ENCODE measurements at regions not wholly inside any gene's neighbourhood (a gene's known extent, or its start where the extent isn't known, plus 50 kb on each side); places are given as distances from the start of the nearest gene placed in this dataset.
"Not testable (repeated sequence)": the region's sequence is repeated elsewhere in the genome, so short reads cannot be mapped to it uniquely, and the experiment has no call there.

GRCh38 chr15:39000008-39000734 lies 435.6 kb upstream of the RASGRP1 start:
- Histone ChIP-seq H4K20me1 (ENCODE audit: insufficient read depth) (no peaks in the 10 kb centered on the region), H3K79me2 (replicated peaks; ENCODE audit: insufficient read depth, low read length) (no peaks in the 10 kb centered on the region), H3F3A (ENCODE audit: insufficient read depth, low read length, poor library complexity, severe bottlenecking) (no peaks in the 10 kb centered on the region), H3K4me2 (ENCODE audit: low read length) (no peak overlapping the region), H3K27ac (ENCODE audit: low read length) (no peak overlapping the region), H3K27me3 (ENCODE audit: insufficient read depth, low read depth, low read length) (no peaks in the 10 kb centered on the region), H3K9ac (ENCODE audit: low read length) (no peak overlapping the region), H3K4me3 (ENCODE audit: low read length) (no peak overlapping the region), H3K36me3 (ENCODE audit: insufficient read depth, low read length) (no peaks in the 10 kb centered on the region), H2AFZ (ENCODE audit: low read depth, low read length) (no peak overlapping the region), H3K9me2 (ENCODE audit: insufficient read depth, low read length) (no peaks in the 10 kb centered on the region), H3K9me3 (ENCODE audit: low read length) (no peaks in the 10 kb centered on the region)
- TF ChIP-seq SMC3 (conservative IDR thresholded peaks at IDR 0.05; ENCODE audit: poor library complexity): no peak
- TF ChIP-seq RAD21 (conservative IDR thresholded peaks at IDR 0.05): no peak
- TF ChIP-seq CTCF (IDR thresholded peaks at IDR 0.05; ENCODE audit: poor library complexity, severe bottlenecking): no peak
- TF ChIP-seq REST (IDR thresholded peaks at IDR 0.05; ENCODE audit: borderline replicate concordance): no peak
- no peak for TF ChIP-seq EP300 (conservative IDR thresholded peaks at IDR 0.05; ENCODE audit: poor library complexity, severe bottlenecking)
- TF ChIP-seq POLR2AphosphoS5 (IDR thresholded peaks at IDR 0.05): no peak
- no peak for TF ChIP-seq EZH2 (IDR thresholded peaks at IDR 0.05; ENCODE audit: borderline replicate concordance, insufficient read depth, low read length, poor library complexity, severe bottlenecking)
- TF ChIP-seq TAF1 (IDR thresholded peaks at IDR 0.05; ENCODE audit: low read depth): no peak
- TF ChIP-seq MXI1 (conservative IDR thresholded peaks at IDR 0.05; ENCODE audit: poor library complexity, severe bottlenecking): no peak

- H3K27ac ChIP-seq (ENCODE audit: low read length): no peak overlapping the region
- H3K27me3 ChIP-seq (ENCODE audit: insufficient read depth, low read depth, low read length): no peaks in the 10 kb centered on the region
- H3K9me2 ChIP-seq (ENCODE audit: insufficient read depth, low read length): no peaks in the 10 kb centered on the region
- H3K9ac ChIP-seq (ENCODE audit: low read length): no peak overlapping the region
- H3K4me2 ChIP-seq (ENCODE audit: low read length): no peak overlapping the region
- no peaks in the 10 kb centered on the region for H3K36me3 ChIP-seq (ENCODE audit: insufficient read depth, low read length)
- no peak overlapping the region for H3K4me3 ChIP-seq (ENCODE audit: low read length)
- no peak for TF ChIP-seq POLR2AphosphoS5 (IDR thresholded peaks at IDR 0.05)
- no peak for TF ChIP-seq CTCF (IDR thresholded peaks at IDR 0.05; ENCODE audit: poor library complexity, severe bottlenecking)
- no peak for TF ChIP-seq RAD21 (conservative IDR thresholded peaks at IDR 0.05)
- no peak for TF ChIP-seq EP300 (conservative IDR thresholded peaks at IDR 0.05; ENCODE audit: poor library complexity, severe bottlenecking)
- TF ChIP-seq REST (IDR thresholded peaks at IDR 0.05; ENCODE audit: borderline replicate concordance): no peak
- no peak for TF ChIP-seq TAF1 (IDR thresholded peaks at IDR 0.05; ENCODE audit: low read depth)
- no peak for TF ChIP-seq SMC3 (conservative IDR thresholded peaks at IDR 0.05; ENCODE audit: poor library complexity)
- TF ChIP-seq MXI1 (conservative IDR thresholded peaks at IDR 0.05; ENCODE audit: poor library complexity, severe bottlenecking): no peak
- TF ChIP-seq EZH2 (IDR thresholded peaks at IDR 0.05; ENCODE audit: borderline replicate concordance, insufficient read depth, low read length, poor library complexity, severe bottlenecking): no peak
- no peaks in the 10 kb centered on the region for H3F3A ChIP-seq (ENCODE audit: insufficient read depth, low read length, poor library complexity, severe bottlenecking)
- no peaks in the 10 kb centered on the region for H3K9me3 ChIP-seq (ENCODE audit: low read length)
- H2AFZ ChIP-seq (ENCODE audit: low read depth, low read length): no peak overlapping the region
- no peaks in the 10 kb centered on the region for H4K20me1 ChIP-seq (ENCODE audit: insufficient read depth)
- H3K79me2 ChIP-seq (replicated peaks; ENCODE audit: insufficient read depth, low read length): no peaks in the 10 kb centered on the region
Observed at GRCh38 chr15:39009740-39010139, 445.1 kb upstream of the RASGRP1 start.

GRCh38 chr15:39011066-39011465 lies 446.5 kb upstream of the RASGRP1 start:
- not testable (repeated sequence) for H3K36me3 ChIP-seq (ENCODE audit: insufficient read depth, low read length); H2AFZ ChIP-seq (ENCODE audit: low read depth, low read length); H3K4me2 ChIP-seq (ENCODE audit: low read length); H3K4me3 ChIP-seq (ENCODE audit: low read length); H3K27me3 ChIP-seq (ENCODE audit: insufficient read depth, low read depth, low read length); H3K9ac ChIP-seq (ENCODE audit: low read length); H3K9me3 ChIP-seq (ENCODE audit: low read length); H4K20me1 ChIP-seq (ENCODE audit: insufficient read depth); H3K79me2 ChIP-seq (replicated peaks; ENCODE audit: insufficient read depth, low read length); H3F3A ChIP-seq (ENCODE audit: insufficient read depth, low read length, poor library complexity, severe bottlenecking); H3K9me2 ChIP-seq (ENCODE audit: insufficient read depth, low read length); H3K27ac ChIP-seq (ENCODE audit: low read length)
